GM10266 (cell line): ENCODE measurements at regions not wholly inside any gene's neighbourhood (a gene's known extent, or its start where the extent isn't known, plus 50 kb on each side); places are given as distances from the start of the nearest gene placed in this dataset.

Experiments used
- DNase-seq: peaks from one replicate; pipeline ENCODE4 v3.0.0; 2012; ENCODE audit errors: extremely low spot score
- CTCF ChIP-seq: IDR thresholded peaks from 2 replicates; pipeline ENCODE4 v1.5.1; 2012; ENCODE audit warnings: mild to moderate bottlenecking, low read depth; ENCODE audit not compliant: control insufficient read depth, insufficient read depth; ENCODE audit errors: missing control alignments

- no peak for DNase-seq
- TF ChIP-seq CTCF: no peak
Observed at GRCh38 chr6:163793011-163793983, 378.8 kb downstream of the QKI start.

GRCh38 chr6:163790266-163790840 is 375.8 kb downstream of the QKI start:
- DNase-seq: no peak
- TF ChIP-seq CTCF: no peak

GRCh38 chr6:163789199-163789810 is 374.8 kb downstream of the QKI start:
- TF ChIP-seq CTCF: no peak
- no peak for DNase-seq

- no peak for DNase-seq
- TF ChIP-seq CTCF: no peak
Observed at GRCh38 chr6:163786995-163787671, 372.6 kb downstream of the QKI start.

GRCh38 chr6:163782436-163783003 is 368.0 kb downstream of the QKI start:
- DNase-seq: peak; percentile 21
- TF ChIP-seq CTCF: no peak

- no peak for TF ChIP-seq CTCF
- DNase-seq: no peak
Observed at GRCh38 chr6:163780994-163781393, 366.5 kb downstream of the QKI start.
